Transverse colon (tissue), 4 donors: ENCODE measurements at regions not wholly inside any gene's neighbourhood (a gene's known extent, or its start where the extent isn't known, plus 50 kb on each side); places are given as distances from the start of the nearest gene placed in this dataset.

ENCODE experiments used
- DNase-seq: peaks from one replicate; pipeline ENCODE4 v3.0.0-alpha.2; 2019
- H3K27ac ChIP-seq, 4 donors: fragments of 200-600 bp; sonication (generic); 2 replicates each; pipeline ENCODE4 v1.5.1; 2016 to 2018; ENCODE audit warnings: inconsistent platforms in 4 of 4
- H3K27me3 ChIP-seq: fragments of 200-600 bp; sonication (generic); 2 replicates; pipeline ENCODE4 v1.5.1; 2017; ENCODE audit warnings: inconsistent platforms
- H3K36me3 ChIP-seq, 4 donors: fragments of 200-600 bp; sonication (generic); 2 replicates each; pipeline ENCODE4 v1.5.1; 2017 to 2019; ENCODE audit warnings: inconsistent platforms in 4 of 4
- H3K4me1 ChIP-seq, 4 donors: fragments of 200-600 bp; sonication (generic); 2 replicates each; pipeline ENCODE4 v1.5.1; 2017 to 2020; ENCODE audit warnings: inconsistent platforms in 4 of 4
- H3K4me3 ChIP-seq, 4 donors: fragments of 200-600 bp; sonication (generic); 1 replicate in 1 of 4; 2 replicates in 3 of 4; pipeline versions ENCODE4 v1.5.1 to v1.6.1; 2017 to 2019; ENCODE audit warnings: inconsistent platforms in 4 of 4
- H3K9me3 ChIP-seq, 2 donors: fragments of 200-600 bp; sonication (generic); 2 replicates each; pipeline ENCODE4 v1.5.1; 2017 to 2019; ENCODE audit warnings: inconsistent platforms in 2 of 2
- EP300 ChIP-seq: sonication (generic); formaldehyde crosslinking; IDR thresholded peaks from one replicate; pipeline ENCODE4 v1.6.1; 2017; ENCODE audit warnings: antibody characterized with exemption, low read depth
- POLR2A ChIP-seq: fragments of 450-650 bp; IDR thresholded peaks from one replicate; pipeline ENCODE4 v1.6.1; 2016; ENCODE audit warnings: antibody characterized with exemption, mild to moderate bottlenecking, moderate library complexity
- POLR2AphosphoS5 ChIP-seq, 3 donors: sonication (generic); formaldehyde crosslinking; IDR thresholded peaks; one replicate each; pipeline ENCODE4 v1.6.1; 2016; ENCODE audit warnings: antibody characterized with exemption in 3 of 3
- WGBS, 2 donors: methylation state at CpG; one replicate each; pipeline ENCODE4 v1.1.5; 2018; ENCODE audit warnings: low coverage in 1 of 2; 5-methylcytosine and 5-hydroxymethylcytosine counted together
- in situ Hi-C, 4 donors: fragments of 200-750 bp; cut with MboI; loops; one replicate each; pipeline versions ENCODE4 v1.15.0 to v1.15.1; 2017; ENCODE audit warnings: low sequenced_read_pairs in 3 of 4, low pct_ligation_motif_present in 1 of 4, low pct_unique_long_range_greater_than_20kb in 1 of 4
- intact Hi-C: fragments of 100-400 bp; cut with DNase I; formaldehyde crosslinking; loops from one replicate; pipeline ENCODE4 v1.15.1; 2023; ENCODE audit warnings: low total_unique reads
- TF ChIP-seq, protein P1 (sequence below), 5 experiments: fragments of 200-600 bp in 3 of 5; fragments of 450-650 bp in 2 of 5; sonication (generic) in 3 of 5; IDR thresholded peaks; 1 replicate in 2 of 5; 2 replicates in 3 of 5; pipeline ENCODE4 v1.5.1; 2016 to 2017; ENCODE audit warnings: antibody characterized with exemption in 5 of 5, inconsistent platforms in 3 of 5, mild to moderate bottlenecking in 2 of 5, moderate library complexity in 1 of 5

DNA sequence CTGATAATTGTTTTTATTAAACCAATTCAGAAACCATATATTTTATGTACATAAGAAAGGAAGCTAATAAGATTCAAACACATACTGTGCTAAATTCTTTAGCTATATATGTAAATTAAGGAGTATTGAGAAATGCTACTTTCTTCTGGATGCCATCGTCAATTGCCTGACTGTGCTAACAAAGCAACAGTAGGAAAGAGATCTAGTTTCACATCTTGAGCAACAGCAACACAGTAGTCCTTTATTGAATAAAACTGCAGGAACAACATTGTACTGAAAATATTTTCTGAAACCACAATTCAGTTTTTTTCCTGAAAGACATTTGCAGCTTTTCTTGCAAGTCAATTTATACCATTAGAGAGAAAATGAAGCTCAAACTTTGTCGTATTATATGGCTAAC lies 1404.9 kb upstream of the SLC39A10 start:
- no peak overlapping the region for H3K4me3 ChIP-seq
- H3K4me1 ChIP-seq: no peaks in the 10 kb centered on the region
- no peak for DNase-seq
- intact Hi-C loops (no loop called here), in situ Hi-C loops (no loop called here)
- no peaks in the 10 kb centered on the region for H3K36me3 ChIP-seq
- WGBS, 2 donors: 73 to 83% methylated on average over 2 of the region's 2 CpGs
- H3K27me3 ChIP-seq: no peaks in the 10 kb centered on the region
- H3K27ac ChIP-seq: no peak overlapping the region
- H3K9me3 ChIP-seq: no peaks in the 10 kb centered on the region
- TF ChIP-seq, protein P1, sequence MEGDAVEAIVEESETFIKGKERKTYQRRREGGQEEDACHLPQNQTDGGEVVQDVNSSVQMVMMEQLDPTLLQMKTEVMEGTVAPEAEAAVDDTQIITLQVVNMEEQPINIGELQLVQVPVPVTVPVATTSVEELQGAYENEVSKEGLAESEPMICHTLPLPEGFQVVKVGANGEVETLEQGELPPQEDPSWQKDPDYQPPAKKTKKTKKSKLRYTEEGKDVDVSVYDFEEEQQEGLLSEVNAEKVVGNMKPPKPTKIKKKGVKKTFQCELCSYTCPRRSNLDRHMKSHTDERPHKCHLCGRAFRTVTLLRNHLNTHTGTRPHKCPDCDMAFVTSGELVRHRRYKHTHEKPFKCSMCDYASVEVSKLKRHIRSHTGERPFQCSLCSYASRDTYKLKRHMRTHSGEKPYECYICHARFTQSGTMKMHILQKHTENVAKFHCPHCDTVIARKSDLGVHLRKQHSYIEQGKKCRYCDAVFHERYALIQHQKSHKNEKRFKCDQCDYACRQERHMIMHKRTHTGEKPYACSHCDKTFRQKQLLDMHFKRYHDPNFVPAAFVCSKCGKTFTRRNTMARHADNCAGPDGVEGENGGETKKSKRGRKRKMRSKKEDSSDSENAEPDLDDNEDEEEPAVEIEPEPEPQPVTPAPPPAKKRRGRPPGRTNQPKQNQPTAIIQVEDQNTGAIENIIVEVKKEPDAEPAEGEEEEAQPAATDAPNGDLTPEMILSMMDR (IDR thresholded peaks at IDR 0.05): no peak
- TF ChIP-seq POLR2AphosphoS5 (IDR thresholded peaks at IDR 0.05): no peak
- TF ChIP-seq EP300: no peak
- TF ChIP-seq POLR2A: no peak

DNA sequence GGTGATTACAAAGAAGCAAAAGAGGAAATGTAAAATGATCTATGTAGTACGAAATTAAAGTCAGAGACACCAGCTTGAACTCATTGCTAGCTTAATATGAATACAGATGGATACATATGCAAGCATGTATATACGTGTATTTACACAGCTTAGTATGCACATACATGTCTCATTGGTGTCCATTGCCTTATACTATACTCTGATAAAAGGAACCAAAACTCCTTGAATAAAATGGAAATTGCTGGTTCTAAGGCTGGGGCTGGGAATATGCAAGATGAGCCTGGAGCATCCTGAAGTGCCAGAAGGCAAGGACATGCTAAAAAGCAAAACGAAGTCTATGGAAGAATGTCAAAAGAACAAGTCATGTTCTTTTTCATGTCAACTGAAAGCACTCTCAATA lies 1424.4 kb upstream of the SLC39A10 start:
- H3K4me3 ChIP-seq: no peak overlapping the region
- H3K27me3 ChIP-seq: no peaks in the 10 kb centered on the region
- TF ChIP-seq EP300 (no peak), POLR2AphosphoS5 (IDR thresholded peaks at IDR 0.05) (no peak), POLR2A (no peak)
- no peaks in the 10 kb centered on the region for H3K36me3 ChIP-seq
- no peak overlapping the region for H3K27ac ChIP-seq
- H3K9me3 ChIP-seq: no peaks in the 10 kb centered on the region
- in situ Hi-C loops: no loop called here
- DNase-seq: no peak
- WGBS, 2 donors: 54 to 56% methylated on average over 3 of the region's 3 CpGs
- intact Hi-C loops: no loop called here
- no peaks in the 10 kb centered on the region for H3K4me1 ChIP-seq

DNA sequence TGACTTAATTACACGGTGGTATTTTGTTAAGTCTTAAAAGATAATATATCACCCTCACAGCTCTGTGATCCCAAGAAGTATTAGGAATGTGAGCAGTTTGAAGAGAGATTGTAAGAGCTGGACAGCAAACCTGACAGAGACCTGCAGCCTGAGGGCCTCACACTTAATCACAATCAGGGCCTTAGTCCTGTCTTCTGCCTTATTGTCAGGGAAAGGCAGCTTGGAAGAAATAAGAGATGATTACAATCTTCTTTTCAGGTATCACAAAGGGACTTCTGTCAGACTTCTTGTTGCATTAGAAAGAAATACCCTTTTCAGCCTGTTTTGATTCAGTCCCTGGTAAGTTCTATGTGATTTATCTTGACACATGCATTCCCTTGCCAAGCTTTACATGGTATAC lies 1433.8 kb upstream of the SLC39A10 start:
- Histone ChIP-seq H3K27ac (no peak overlapping the region), H3K36me3 (no peaks in the 10 kb centered on the region), H3K9me3 (no peaks in the 10 kb centered on the region), H3K27me3 (no peaks in the 10 kb centered on the region), H3K4me3 (no peak overlapping the region), H3K4me1 (no peaks in the 10 kb centered on the region)
- no peak for DNase-seq
- TF ChIP-seq EP300: no peak
- TF ChIP-seq POLR2AphosphoS5 (IDR thresholded peaks at IDR 0.05): no peak
- TF ChIP-seq, protein P1 (IDR thresholded peaks at IDR 0.05): no peak
- no peak for TF ChIP-seq POLR2A
- intact Hi-C loops (no loop called here), in situ Hi-C loops (no loop called here)
- 7 to 29% methylated on average over 1 of the region's 1 CpG for WGBS, 2 donors

DNA sequence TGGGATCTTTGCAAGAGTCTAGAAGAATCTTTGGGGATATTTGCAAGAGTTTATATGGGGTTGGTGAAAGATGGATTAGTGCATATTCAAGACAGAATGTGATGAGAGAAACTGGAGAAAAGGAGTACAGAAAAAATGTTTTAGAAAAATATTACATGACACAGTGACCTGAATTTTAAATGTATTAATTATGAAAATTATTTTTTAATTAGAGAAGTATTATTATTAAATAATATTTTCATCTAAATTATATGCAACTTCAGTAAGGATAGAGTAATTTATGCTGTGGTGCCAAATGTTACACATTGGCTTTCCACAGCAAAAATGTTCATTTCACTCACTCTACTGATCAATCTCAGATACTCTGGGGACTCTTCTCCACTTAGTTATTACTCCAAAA lies 1442.8 kb upstream of the SLC39A10 start:
- intact Hi-C loops: no loop called here

More for the DNA sequence above, 1442.8 kb upstream of the SLC39A10 start:
- Histone ChIP-seq H3K36me3 (no peaks in the 10 kb centered on the region), H3K4me3 (no peak overlapping the region), H3K9me3 (no peaks in the 10 kb centered on the region), H3K27ac (no peak overlapping the region), H3K27me3 (no peaks in the 10 kb centered on the region), H3K4me1 (no peaks in the 10 kb centered on the region)
- TF ChIP-seq, protein P1 (IDR thresholded peaks at IDR 0.05): no peak
- TF ChIP-seq POLR2A (no peak), POLR2AphosphoS5 (IDR thresholded peaks at IDR 0.05) (no peak), EP300 (no peak)
- no peak for DNase-seq
- in situ Hi-C loops: no loop called here
